Endothelial cell of umbilical vein (primary cell): ENCODE measurements at regions not wholly inside any gene's neighbourhood (a gene's known extent, or its start where the extent isn't known, plus 50 kb on each side); places are given as distances from the start of the nearest gene placed in this dataset.

Experiments
- BruUV-seq: library from RNA; stranded (reverse); fragments of 400-500 nt; replicated peaks from 2 replicates; lab custom pipeline; 2021; lab: Mats Ljungman, UMichigan
- CTCF ChIA-PET: fragments of 300-600, 350-600 bp; sonication (Branson Sonifier 250); formaldehyde crosslinking; loops from one replicate; lab custom pipeline; 2021; ENCODE audit warnings: antibody characterized with exemption, inconsistent platforms; lab: Charles Lee
- POLR2A ChIA-PET: fragments of 300-600, 350-600 bp; sonication (Branson Sonifier 250); formaldehyde crosslinking; loops from one replicate; lab custom pipeline; 2021; ENCODE audit warnings: antibody characterized with exemption, inconsistent platforms; lab: Charles Lee
- DNase-seq: peaks from one replicate; pipeline ENCODE4 v3.0.0-alpha.2; 2011; ENCODE audit warnings: low read depth, low spot score
- FAIRE-seq: peaks from 2 replicates; lab custom pipeline; 2011; peaks lifted over from hg19 to GRCh38; lab: Jason Lieb, UNC
- H2AFZ ChIP-seq: 2 replicates; pipeline ENCODE4 v1.6.0; 2012; ENCODE audit warnings: low read depth, low read length, control low read depth, inconsistent platforms
- H3K27ac ChIP-seq: 2 replicates; pipeline ENCODE4 v1.5.1; 2011; ENCODE audit warnings: low read depth, mild to moderate bottlenecking, control low read depth, low read length, moderate library complexity; ENCODE audit not compliant: insufficient read depth
- H3K27me3 ChIP-seq, 2 experiments: 2 replicates each; pipeline versions ENCODE4 v1.6.0 to v1.6.1; 2011; ENCODE audit warnings: low read length in 2 of 2, mixed read lengths in 1 of 2; ENCODE audit not compliant: control insufficient read depth in 2 of 2, insufficient read depth in 2 of 2
- H3K36me3 ChIP-seq, 2 experiments: 2 replicates in 1 of 2; 3 replicates in 1 of 2; pipeline ENCODE4 v1.5.1; 2011; ENCODE audit warnings: low read length in 2 of 2, mild to moderate bottlenecking in 1 of 2, moderate library complexity in 1 of 2; ENCODE audit not compliant: control insufficient read depth in 2 of 2, insufficient read depth in 2 of 2; ENCODE audit errors: extremely low read depth in 1 of 2
- H3K4me1 ChIP-seq: 3 replicates; pipeline ENCODE4 v1.5.1; 2011; ENCODE audit warnings: mild to moderate bottlenecking, low read length; ENCODE audit not compliant: control insufficient read depth, insufficient read depth; ENCODE audit errors: extremely low read depth
- H3K4me2 ChIP-seq: 2 replicates; pipeline ENCODE4 v1.6.1; 2011; ENCODE audit warnings: low read length, control low read depth, mixed read lengths; ENCODE audit not compliant: insufficient read depth
- H3K4me3 ChIP-seq, 3 experiments: fragments of 200-600 bp in 1 of 3; sonication (generic), shearing (Covaris generic) in 1 of 3; replicated peaks in 1 of 3; 2 replicates each; pipeline ENCODE4 v1.5.1; 2011 to 2016; ENCODE audit warnings: control low read depth in 3 of 3, low read length in 3 of 3, mild to moderate bottlenecking in 2 of 3, inconsistent platforms in 1 of 3, low read depth in 1 of 3, moderate library complexity in 1 of 3; ENCODE audit not compliant: insufficient read depth in 1 of 3
- H3K79me2 ChIP-seq: 2 replicates; pipeline ENCODE4 v1.6.0; 2012; ENCODE audit warnings: low read length, inconsistent platforms; ENCODE audit not compliant: control insufficient read depth, insufficient read depth
- H3K9ac ChIP-seq: replicated peaks from 2 replicates; pipeline ENCODE3; 2011; ENCODE audit warnings: low read length, control low read depth; ENCODE audit not compliant: insufficient read depth; ENCODE audit errors: extremely low read depth
- H3K9me1 ChIP-seq: replicated peaks from 3 replicates; pipeline ENCODE4 v1.6.0; 2011; ENCODE audit warnings: mild to moderate bottlenecking, low read length; ENCODE audit not compliant: control insufficient read depth, insufficient read depth; ENCODE audit errors: extremely low read depth
- H3K9me3 ChIP-seq: replicated peaks from 2 replicates; pipeline ENCODE4 v1.5.1; 2012; ENCODE audit warnings: low read length, inconsistent platforms; ENCODE audit not compliant: control insufficient read depth, insufficient read depth
- H4K20me1 ChIP-seq: replicated peaks from 2 replicates; pipeline ENCODE3; 2011; ENCODE audit warnings: mild to moderate bottlenecking, low read length; ENCODE audit not compliant: control insufficient read depth, insufficient read depth; ENCODE audit errors: extremely low read depth
- EZH2 ChIP-seq: IDR thresholded peaks from 2 replicates; pipeline ENCODE4 v1.6.1; 2012; ENCODE audit warnings: borderline replicate concordance, low read depth, mild to moderate bottlenecking, moderate library complexity, low read length, inconsistent platforms; ENCODE audit not compliant: severe bottlenecking
- FOS ChIP-seq: IDR thresholded peaks from 2 replicates; pipeline ENCODE4 v1.6.1; 2011; ENCODE audit warnings: mild to moderate bottlenecking, low read length, moderate library complexity, borderline replicate concordance; ENCODE audit not compliant: insufficient read depth
- GATA2 ChIP-seq: IDR thresholded peaks from 2 replicates; pipeline ENCODE4 v1.7.0; 2011; ENCODE audit warnings: low read depth, mild to moderate bottlenecking, moderate library complexity, mixed read lengths, low read length; ENCODE audit not compliant: insufficient read length, insufficient read depth
- JUN ChIP-seq: IDR thresholded peaks from 2 replicates; pipeline ENCODE4 v1.6.1; 2011; ENCODE audit warnings: borderline replicate concordance, low read depth; ENCODE audit not compliant: insufficient read length, insufficient read depth
- MYC ChIP-seq: IDR thresholded peaks from one replicate; pipeline ENCODE4 v1.6.1; 2011; ENCODE audit warnings: mild to moderate bottlenecking, low read depth, low read length
- POLR2A ChIP-seq: IDR thresholded peaks from 2 replicates; pipeline ENCODE4 v1.6.1; 2012; ENCODE audit warnings: low read depth, mild to moderate bottlenecking, control low read depth, low read length
- POLR2AphosphoS5 ChIP-seq: IDR thresholded peaks from 2 replicates; pipeline ENCODE4 v1.6.1; 2012; ENCODE audit warnings: low read depth, mild to moderate bottlenecking, control low read depth, low read length, moderate library complexity; ENCODE audit not compliant: insufficient read depth
- dilution Hi-C: fragments of 300-500 bp; cut with MboI; formaldehyde crosslinking; loops from one replicate; pipeline ENCODE4 v1.15.0; 2019; ENCODE audit warnings: low sequenced_read_pairs; ENCODE audit not compliant: extremely low pct_ligation_motif_present
- intact Hi-C: fragments of 100-400 bp; cut with micrococcal nuclease; formaldehyde crosslinking; loops from one replicate; pipeline ENCODE4 v1.10.0; 2022
- TF ChIP-seq, protein P1 (sequence below): IDR thresholded peaks from 2 replicates; pipeline ENCODE4 v1.6.1; 2011; ENCODE audit not compliant: insufficient read depth, insufficient read length
- TF ChIP-seq, protein P2 (sequence below), 2 donors: IDR thresholded peaks; 1 replicate in 1 of 2; 2 replicates in 1 of 2; pipeline ENCODE4 v1.5.1; 2011; ENCODE audit warnings: low read length in 2 of 2, mild to moderate bottlenecking in 2 of 2, moderate library complexity in 2 of 2, control low read depth in 1 of 2, inconsistent platforms in 1 of 2, low read depth in 1 of 2; ENCODE audit not compliant: insufficient read depth in 1 of 2; ENCODE audit errors: extremely low read depth in 1 of 2

DNA sequence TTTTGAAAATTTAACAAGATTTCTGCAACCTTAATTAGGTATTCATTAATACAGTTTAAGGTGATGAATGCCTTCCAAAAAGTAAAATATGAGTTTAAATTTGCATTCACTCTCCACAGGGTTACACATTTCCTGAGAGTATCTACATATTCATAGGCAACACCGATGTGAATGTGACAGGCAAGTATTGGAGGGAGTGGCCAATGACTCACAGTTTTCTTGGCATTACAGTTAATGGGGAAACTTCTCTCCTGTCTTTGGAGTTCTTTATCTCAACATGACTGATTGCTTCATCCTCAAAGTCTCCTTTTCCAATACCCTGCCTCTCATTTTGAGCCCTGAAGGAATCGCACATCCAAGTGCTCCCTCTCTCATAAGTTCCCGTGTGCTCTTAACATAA is 181.9 kb upstream of the CHL1 start:
- no peaks in the 10 kb centered on the region for H3K36me3 ChIP-seq
- H3K9me1 ChIP-seq, result no peaks in the 10 kb centered on the region
- FAIRE-seq (no peak), DNase-seq (no peak)
- intact Hi-C loops (no loop called here), dilution Hi-C loops (no loop called here)
- CTCF ChIA-PET, result no interaction called here
- no peaks in the 10 kb centered on the region for H3K9me3 ChIP-seq
- POLR2A ChIA-PET, result no interaction called here
- no peak overlapping the region for H3K27ac ChIP-seq
- no peak overlapping the region for H3K4me2 ChIP-seq
- no TSS peak for BruUV-seq
- H2AFZ ChIP-seq, result no peak overlapping the region
- TF ChIP-seq POLR2A (no peak), FOS (no peak), JUN (no peak), GATA2 (no peak), MYC (no peak), POLR2AphosphoS5 (no peak), EZH2 (no peak)
- TF ChIP-seq, protein P1, sequence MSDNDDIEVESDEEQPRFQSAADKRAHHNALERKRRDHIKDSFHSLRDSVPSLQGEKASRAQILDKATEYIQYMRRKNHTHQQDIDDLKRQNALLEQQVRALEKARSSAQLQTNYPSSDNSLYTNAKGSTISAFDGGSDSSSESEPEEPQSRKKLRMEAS, result no peak
- TF ChIP-seq, protein P2, sequence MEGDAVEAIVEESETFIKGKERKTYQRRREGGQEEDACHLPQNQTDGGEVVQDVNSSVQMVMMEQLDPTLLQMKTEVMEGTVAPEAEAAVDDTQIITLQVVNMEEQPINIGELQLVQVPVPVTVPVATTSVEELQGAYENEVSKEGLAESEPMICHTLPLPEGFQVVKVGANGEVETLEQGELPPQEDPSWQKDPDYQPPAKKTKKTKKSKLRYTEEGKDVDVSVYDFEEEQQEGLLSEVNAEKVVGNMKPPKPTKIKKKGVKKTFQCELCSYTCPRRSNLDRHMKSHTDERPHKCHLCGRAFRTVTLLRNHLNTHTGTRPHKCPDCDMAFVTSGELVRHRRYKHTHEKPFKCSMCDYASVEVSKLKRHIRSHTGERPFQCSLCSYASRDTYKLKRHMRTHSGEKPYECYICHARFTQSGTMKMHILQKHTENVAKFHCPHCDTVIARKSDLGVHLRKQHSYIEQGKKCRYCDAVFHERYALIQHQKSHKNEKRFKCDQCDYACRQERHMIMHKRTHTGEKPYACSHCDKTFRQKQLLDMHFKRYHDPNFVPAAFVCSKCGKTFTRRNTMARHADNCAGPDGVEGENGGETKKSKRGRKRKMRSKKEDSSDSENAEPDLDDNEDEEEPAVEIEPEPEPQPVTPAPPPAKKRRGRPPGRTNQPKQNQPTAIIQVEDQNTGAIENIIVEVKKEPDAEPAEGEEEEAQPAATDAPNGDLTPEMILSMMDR (IDR thresholded peaks at IDR 0.05; ENCODE audit: extremely low read depth in 1 of 2, insufficient read depth in 1 of 2, low read depth in 1 of 2, low read length in 2 of 2), result no peak
- no peaks in the 10 kb centered on the region for H4K20me1 ChIP-seq
- H3K27me3 ChIP-seq, result no peaks in the 10 kb centered on the region
- no peak overlapping the region for H3K4me3 ChIP-seq
- H3K79me2 ChIP-seq, result no peaks in the 10 kb centered on the region
- H3K9ac ChIP-seq, result no peak overlapping the region
- no peaks in the 10 kb centered on the region for H3K4me1 ChIP-seq
